ENCODE measurements at regions not wholly inside any gene's neighbourhood (a gene's known extent, or its start where the extent isn't known, plus 50 kb on each side); places are given as distances from the start of the nearest gene placed in this dataset.

GRCh38 chr3:187827723-187828122, 82.5 kb upstream of the BCL6 start:
- no peaks in the 10 kb centered on the region for H3K27me3 ChIP-seq (ENCODE audit: control insufficient read depth, insufficient read depth, low read length)
- no peak for DNase-seq (ENCODE audit: low read depth)
- no peak overlapping the region for H3K4me3 ChIP-seq (ENCODE audit: low read depth, low read length)
- no peak for TF ChIP-seq CTCF (IDR thresholded peaks at IDR 0.05; ENCODE audit: insufficient read depth, low read length, severe bottlenecking)
- no peak for FAIRE-seq
- no peaks in the 10 kb centered on the region for H3K36me3 ChIP-seq (ENCODE audit: control insufficient read depth, insufficient read depth, low read length)

GRCh38 chr3:187828579-187829452, 83.5 kb upstream of the BCL6 start:
- no peak for TF ChIP-seq CTCF (IDR thresholded peaks at IDR 0.05; ENCODE audit: insufficient read depth, low read length, severe bottlenecking)
- Histone ChIP-seq H3K4me3 (ENCODE audit: low read depth, low read length) (no peak overlapping the region), H3K27me3 (ENCODE audit: control insufficient read depth, insufficient read depth, low read length) (no peaks in the 10 kb centered on the region), H3K36me3 (ENCODE audit: control insufficient read depth, insufficient read depth, low read length) (no peaks in the 10 kb centered on the region)
- no peak for DNase-seq (ENCODE audit: low read depth)
- no peak for FAIRE-seq

GRCh38 chr3:187830181-187830580, 84.9 kb upstream of the BCL6 start:
- TF ChIP-seq CTCF (IDR thresholded peaks at IDR 0.05; ENCODE audit: insufficient read depth, low read length, severe bottlenecking) = no peak
- Histone ChIP-seq H3K4me3 (ENCODE audit: low read depth, low read length) (no peak overlapping the region), H3K36me3 (ENCODE audit: control insufficient read depth, insufficient read depth, low read length) (no peaks in the 10 kb centered on the region), H3K27me3 (ENCODE audit: control insufficient read depth, insufficient read depth, low read length) (no peaks in the 10 kb centered on the region)
- FAIRE-seq (no peak), DNase-seq (ENCODE audit: low read depth) (peak; percentile 88)

- H3K4me3 ChIP-seq (ENCODE audit: low read depth, low read length) = no peak overlapping the region
- no peaks in the 10 kb centered on the region for H3K27me3 ChIP-seq (ENCODE audit: control insufficient read depth, insufficient read depth, low read length)
- no peaks in the 10 kb centered on the region for H3K36me3 ChIP-seq (ENCODE audit: control insufficient read depth, insufficient read depth, low read length)
- FAIRE-seq (no peak), DNase-seq (ENCODE audit: low read depth) (no peak)
- no peak for TF ChIP-seq CTCF (IDR thresholded peaks at IDR 0.05; ENCODE audit: insufficient read depth, low read length, severe bottlenecking)
Measured at GRCh38 chr3:187831125-187832051, 86.1 kb upstream of the BCL6 start.

GRCh38 chr3:187832202-187832601, 86.9 kb upstream of the BCL6 start:
- Histone ChIP-seq H3K36me3 (ENCODE audit: control insufficient read depth, insufficient read depth, low read length) (no peaks in the 10 kb centered on the region), H3K27me3 (ENCODE audit: control insufficient read depth, insufficient read depth, low read length) (no peaks in the 10 kb centered on the region), H3K4me3 (ENCODE audit: low read depth, low read length) (no peak overlapping the region)
- FAIRE-seq = no peak
- no peak for TF ChIP-seq CTCF (IDR thresholded peaks at IDR 0.05; ENCODE audit: insufficient read depth, low read length, severe bottlenecking)
- DNase-seq (ENCODE audit: low read depth) = no peak
